HL-60 (cell line): ENCODE measurements at regions not wholly inside any gene's neighbourhood (a gene's known extent, or its start where the extent isn't known, plus 50 kb on each side); places are given as distances from the start of the nearest gene placed in this dataset.

Experiments
- DNase-seq, 2 experiments: peaks; one replicate each; pipeline ENCODE4 v3.0.0-alpha.2; 2010 to 2020; ENCODE audit warnings: low read depth in 1 of 2, low spot score in 1 of 2
- H3K27ac ChIP-seq: fragments of 250-450 bp; sonication (Bioruptor Pico); replicated peaks from 2 replicates; pipeline ENCODE4 v1.5.1; 2020; ENCODE audit warnings: mild to moderate bottlenecking, moderate library complexity
- H3K27me3 ChIP-seq: fragments of 250-450 bp; sonication (Bioruptor Pico); 2 replicates; pipeline ENCODE4 v1.5.1; 2021; ENCODE audit warnings: mild to moderate bottlenecking, moderate library complexity; ENCODE audit not compliant: insufficient read depth, poor library complexity, severe bottlenecking
- H3K4me3 ChIP-seq: replicated peaks from 2 replicates; pipeline ENCODE4 v1.5.1; 2011; ENCODE audit warnings: mild to moderate bottlenecking, control low read depth, low read length; ENCODE audit not compliant: insufficient read depth
- GABPA ChIP-seq: IDR thresholded peaks from 2 replicates; pipeline ENCODE4 v1.6.1; 2012; ENCODE audit warnings: low read depth
- POLR2AphosphoS5 ChIP-seq: IDR thresholded peaks from 2 replicates; pipeline ENCODE4 v1.6.1; 2012; ENCODE audit warnings: low read depth
- SPI1 ChIP-seq: IDR thresholded peaks from 2 replicates; pipeline ENCODE4 v1.6.1; 2012; ENCODE audit warnings: low read depth, mild to moderate bottlenecking, borderline replicate concordance
- TF ChIP-seq, protein P1 (sequence below): IDR thresholded peaks from one replicate; pipeline ENCODE4 v1.5.1; 2011; ENCODE audit warnings: low read length, control low read depth, inconsistent platforms; ENCODE audit not compliant: insufficient read depth
- TF ChIP-seq, protein P2 (sequence below): IDR thresholded peaks from 2 replicates; pipeline ENCODE4 v1.6.1; 2012; ENCODE audit warnings: low read depth; ENCODE audit not compliant: insufficient replicate concordance

DNA sequence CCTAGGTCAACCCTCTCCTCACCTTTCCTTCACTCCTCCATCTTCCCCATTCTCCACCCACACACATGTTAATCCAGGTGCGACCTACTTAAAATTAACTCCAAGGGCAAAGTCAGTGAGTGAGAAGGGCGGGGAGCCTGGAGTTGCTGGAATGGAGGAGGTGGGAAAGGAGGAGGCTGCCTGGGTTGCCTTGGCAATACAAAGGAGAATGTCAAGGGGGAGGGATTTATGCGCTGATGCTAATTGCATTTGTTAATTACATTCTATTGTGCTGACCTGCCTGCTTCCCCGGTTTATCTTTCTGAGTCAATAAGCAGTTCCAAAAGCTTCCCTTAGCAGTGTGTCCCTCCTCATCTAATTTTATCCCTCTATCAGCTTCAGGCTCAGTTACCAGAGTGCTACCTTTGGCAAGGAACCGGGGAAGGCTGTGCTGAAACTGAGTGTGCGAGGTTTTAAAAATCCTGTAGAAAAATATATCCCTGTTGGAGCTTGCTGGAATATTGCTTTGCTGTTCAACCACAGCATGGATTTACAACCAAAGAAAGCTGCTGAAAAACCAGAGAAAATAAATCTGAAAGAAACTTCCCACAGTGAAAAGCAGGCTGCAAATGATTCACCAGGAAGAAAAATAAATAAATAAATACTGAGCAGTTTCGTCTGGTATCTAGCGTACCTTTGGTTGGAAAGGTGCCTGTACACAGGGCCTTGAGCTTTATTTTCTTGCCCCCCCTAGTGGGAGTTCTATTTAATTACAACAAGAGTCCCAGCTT, 113.2 kb upstream of the DGKB start:
- no peak overlapping the region for H3K27ac ChIP-seq
- no peaks in the 10 kb centered on the region for H3K27me3 ChIP-seq
- peak in 1 of 2 experiments; percentile 35 for DNase-seq
- H3K4me3 ChIP-seq, result no peak overlapping the region
- TF ChIP-seq POLR2AphosphoS5, result no peak
- TF ChIP-seq GABPA, result no peak
- TF ChIP-seq, protein P1, sequence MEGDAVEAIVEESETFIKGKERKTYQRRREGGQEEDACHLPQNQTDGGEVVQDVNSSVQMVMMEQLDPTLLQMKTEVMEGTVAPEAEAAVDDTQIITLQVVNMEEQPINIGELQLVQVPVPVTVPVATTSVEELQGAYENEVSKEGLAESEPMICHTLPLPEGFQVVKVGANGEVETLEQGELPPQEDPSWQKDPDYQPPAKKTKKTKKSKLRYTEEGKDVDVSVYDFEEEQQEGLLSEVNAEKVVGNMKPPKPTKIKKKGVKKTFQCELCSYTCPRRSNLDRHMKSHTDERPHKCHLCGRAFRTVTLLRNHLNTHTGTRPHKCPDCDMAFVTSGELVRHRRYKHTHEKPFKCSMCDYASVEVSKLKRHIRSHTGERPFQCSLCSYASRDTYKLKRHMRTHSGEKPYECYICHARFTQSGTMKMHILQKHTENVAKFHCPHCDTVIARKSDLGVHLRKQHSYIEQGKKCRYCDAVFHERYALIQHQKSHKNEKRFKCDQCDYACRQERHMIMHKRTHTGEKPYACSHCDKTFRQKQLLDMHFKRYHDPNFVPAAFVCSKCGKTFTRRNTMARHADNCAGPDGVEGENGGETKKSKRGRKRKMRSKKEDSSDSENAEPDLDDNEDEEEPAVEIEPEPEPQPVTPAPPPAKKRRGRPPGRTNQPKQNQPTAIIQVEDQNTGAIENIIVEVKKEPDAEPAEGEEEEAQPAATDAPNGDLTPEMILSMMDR, result peak; percentile 22

DNA sequence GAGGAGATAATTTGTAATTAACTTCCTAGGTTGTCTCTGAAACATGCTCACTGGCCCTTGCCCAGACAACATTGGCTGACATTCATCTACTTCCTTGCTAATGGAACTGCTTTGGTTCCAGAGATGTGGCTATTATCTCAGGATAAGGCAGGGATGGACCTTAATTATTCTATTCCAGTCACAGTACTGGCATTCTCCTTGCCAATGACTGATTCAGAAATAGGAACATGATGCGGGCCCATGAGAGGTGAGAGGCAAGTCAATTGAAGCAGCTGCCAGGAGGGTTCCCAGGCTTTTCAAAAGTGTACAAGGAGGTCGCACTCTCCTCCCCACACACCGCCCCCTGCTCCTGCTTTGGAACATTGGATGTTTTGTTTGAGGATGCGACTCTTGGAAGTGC, 109.6 kb upstream of the DGKB start:
- no peak for DNase-seq
- Histone ChIP-seq H3K27ac (no peak overlapping the region), H3K27me3 (no peaks in the 10 kb centered on the region), H3K4me3 (no peak overlapping the region)
- TF ChIP-seq POLR2AphosphoS5 (no peak), GABPA (no peak), SPI1 (no peak)
- TF ChIP-seq, protein P2, sequence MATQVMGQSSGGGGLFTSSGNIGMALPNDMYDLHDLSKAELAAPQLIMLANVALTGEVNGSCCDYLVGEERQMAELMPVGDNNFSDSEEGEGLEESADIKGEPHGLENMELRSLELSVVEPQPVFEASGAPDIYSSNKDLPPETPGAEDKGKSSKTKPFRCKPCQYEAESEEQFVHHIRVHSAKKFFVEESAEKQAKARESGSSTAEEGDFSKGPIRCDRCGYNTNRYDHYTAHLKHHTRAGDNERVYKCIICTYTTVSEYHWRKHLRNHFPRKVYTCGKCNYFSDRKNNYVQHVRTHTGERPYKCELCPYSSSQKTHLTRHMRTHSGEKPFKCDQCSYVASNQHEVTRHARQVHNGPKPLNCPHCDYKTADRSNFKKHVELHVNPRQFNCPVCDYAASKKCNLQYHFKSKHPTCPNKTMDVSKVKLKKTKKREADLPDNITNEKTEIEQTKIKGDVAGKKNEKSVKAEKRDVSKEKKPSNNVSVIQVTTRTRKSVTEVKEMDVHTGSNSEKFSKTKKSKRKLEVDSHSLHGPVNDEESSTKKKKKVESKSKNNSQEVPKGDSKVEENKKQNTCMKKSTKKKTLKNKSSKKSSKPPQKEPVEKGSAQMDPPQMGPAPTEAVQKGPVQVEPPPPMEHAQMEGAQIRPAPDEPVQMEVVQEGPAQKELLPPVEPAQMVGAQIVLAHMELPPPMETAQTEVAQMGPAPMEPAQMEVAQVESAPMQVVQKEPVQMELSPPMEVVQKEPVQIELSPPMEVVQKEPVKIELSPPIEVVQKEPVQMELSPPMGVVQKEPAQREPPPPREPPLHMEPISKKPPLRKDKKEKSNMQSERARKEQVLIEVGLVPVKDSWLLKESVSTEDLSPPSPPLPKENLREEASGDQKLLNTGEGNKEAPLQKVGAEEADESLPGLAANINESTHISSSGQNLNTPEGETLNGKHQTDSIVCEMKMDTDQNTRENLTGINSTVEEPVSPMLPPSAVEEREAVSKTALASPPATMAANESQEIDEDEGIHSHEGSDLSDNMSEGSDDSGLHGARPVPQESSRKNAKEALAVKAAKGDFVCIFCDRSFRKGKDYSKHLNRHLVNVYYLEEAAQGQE, result no peak
- TF ChIP-seq, protein P1, result no peak

DNA sequence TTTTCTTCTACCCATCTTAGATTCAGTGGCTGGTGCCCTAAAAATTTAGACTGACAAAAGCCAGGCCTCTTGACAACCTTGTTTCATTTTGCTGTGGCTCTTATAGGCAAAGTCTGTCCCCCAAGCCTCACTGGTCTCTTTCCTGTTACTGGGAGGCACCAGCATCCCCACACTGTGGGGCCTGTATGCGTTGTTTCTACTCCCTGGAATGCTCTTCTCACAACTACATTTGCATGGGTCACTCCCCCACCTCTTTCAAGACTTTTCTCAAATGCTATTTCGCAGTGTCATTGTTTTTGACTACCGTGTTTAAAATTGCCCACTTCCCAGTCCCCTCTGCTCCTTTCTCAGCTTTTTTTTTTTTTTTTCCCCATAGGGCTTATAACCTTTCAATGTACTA, 108.7 kb upstream of the DGKB start:
- no peak for TF ChIP-seq GABPA
- no peak for TF ChIP-seq SPI1
- TF ChIP-seq, protein P2, result no peak
- DNase-seq, result no peak
- no peak overlapping the region for H3K27ac ChIP-seq
- H3K4me3 ChIP-seq, result no peak overlapping the region
- H3K27me3 ChIP-seq, result no peaks in the 10 kb centered on the region

DNA sequence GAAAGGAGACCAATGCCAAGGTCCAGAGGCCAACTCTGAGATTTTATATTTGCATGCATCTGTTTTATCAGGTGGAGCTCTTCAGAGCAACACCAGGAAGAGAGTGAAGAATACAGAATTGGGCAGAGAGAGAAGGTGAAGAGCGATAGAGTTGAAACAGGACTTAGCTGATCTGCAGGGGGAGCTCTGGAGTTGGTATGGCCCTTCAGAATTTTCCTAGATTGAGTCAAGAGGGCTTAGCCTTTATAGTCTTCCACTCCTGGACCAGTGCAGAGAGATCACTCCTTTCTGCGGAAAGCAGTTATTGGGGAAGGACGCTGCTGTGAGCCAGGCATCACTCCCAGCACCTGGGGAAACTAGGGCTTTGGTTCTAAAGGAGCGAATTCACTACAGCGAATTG, 105.0 kb upstream of the DGKB start:
- DNase-seq, result no peak
- Histone ChIP-seq H3K27ac (no peak overlapping the region), H3K27me3 (no peaks in the 10 kb centered on the region), H3K4me3 (no peak overlapping the region)
- TF ChIP-seq, protein P2, result no peak
- TF ChIP-seq, protein P1, result peak; percentile 7
